ENCODE measurements at regions not wholly inside any gene's neighbourhood (a gene's known extent, or its start where the extent isn't known, plus 50 kb on each side); places are given as distances from the start of the nearest gene placed in this dataset.

DNA sequence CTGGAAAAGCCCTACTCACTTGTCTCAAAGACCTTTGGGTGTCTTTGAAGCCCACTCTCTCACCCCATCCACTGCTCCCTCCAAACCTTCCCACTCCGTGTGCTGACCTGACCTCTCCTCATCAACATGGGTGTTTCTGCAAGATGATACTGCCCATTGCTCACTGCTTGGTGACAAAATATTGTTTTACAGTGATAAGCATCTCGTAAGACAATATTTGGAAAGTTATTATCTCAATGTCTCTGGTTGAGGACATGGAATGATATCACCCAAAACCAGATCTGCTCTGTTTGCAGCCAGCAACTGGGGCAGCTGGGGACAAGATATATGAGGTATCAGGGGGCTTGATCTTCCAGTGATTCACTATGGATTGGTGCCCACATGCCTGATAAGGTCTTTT is 195.8 kb downstream of the SALL1 start:
- no peak for DNase-seq
- Histone ChIP-seq H3K27me3 (ENCODE audit: low read depth) (peaks cover 33% of the 10 kb centered on the region), H3K9me3 (replicated peaks) (no peaks in the 10 kb centered on the region), H3K36me3 (no peaks in the 10 kb centered on the region), H3K4me3 (no peak overlapping the region), H3K27ac (replicated peaks) (no peak overlapping the region), H3K4me1 (no peaks in the 10 kb centered on the region)
- intact Hi-C loops (cut with micrococcal nuclease) = no loop called here
- TF ChIP-seq, protein P1, sequence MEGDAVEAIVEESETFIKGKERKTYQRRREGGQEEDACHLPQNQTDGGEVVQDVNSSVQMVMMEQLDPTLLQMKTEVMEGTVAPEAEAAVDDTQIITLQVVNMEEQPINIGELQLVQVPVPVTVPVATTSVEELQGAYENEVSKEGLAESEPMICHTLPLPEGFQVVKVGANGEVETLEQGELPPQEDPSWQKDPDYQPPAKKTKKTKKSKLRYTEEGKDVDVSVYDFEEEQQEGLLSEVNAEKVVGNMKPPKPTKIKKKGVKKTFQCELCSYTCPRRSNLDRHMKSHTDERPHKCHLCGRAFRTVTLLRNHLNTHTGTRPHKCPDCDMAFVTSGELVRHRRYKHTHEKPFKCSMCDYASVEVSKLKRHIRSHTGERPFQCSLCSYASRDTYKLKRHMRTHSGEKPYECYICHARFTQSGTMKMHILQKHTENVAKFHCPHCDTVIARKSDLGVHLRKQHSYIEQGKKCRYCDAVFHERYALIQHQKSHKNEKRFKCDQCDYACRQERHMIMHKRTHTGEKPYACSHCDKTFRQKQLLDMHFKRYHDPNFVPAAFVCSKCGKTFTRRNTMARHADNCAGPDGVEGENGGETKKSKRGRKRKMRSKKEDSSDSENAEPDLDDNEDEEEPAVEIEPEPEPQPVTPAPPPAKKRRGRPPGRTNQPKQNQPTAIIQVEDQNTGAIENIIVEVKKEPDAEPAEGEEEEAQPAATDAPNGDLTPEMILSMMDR (IDR thresholded peaks at IDR 0.05; ENCODE audit: borderline replicate concordance) = no peak

DNA sequence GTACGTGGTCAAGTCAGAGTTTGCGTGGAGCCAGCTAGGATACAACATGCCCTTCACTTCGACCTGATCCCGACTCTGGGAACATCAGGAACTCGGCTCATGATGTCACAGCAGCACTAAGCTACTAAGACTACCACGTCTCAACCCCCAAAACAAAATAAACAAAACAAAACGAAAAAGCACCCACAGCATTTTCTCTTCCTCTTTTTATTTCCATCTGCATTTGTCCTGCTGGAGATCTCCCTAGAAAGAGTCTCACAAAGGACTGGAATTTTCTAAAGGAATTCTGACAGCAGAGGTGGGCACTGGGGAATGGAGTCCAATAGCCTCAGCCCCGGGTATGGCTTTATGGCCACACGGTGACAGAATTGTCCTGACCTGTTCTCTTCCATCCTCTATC is 196.6 kb downstream of the SALL1 start:
- no peak for DNase-seq
- no peaks in the 10 kb centered on the region for H3K36me3 ChIP-seq
- peaks cover 39% of the 10 kb centered on the region for H3K27me3 ChIP-seq (ENCODE audit: low read depth)
- no peak overlapping the region for H3K27ac ChIP-seq (replicated peaks)
- TF ChIP-seq, protein P1 (IDR thresholded peaks at IDR 0.05; ENCODE audit: borderline replicate concordance) = no peak
- H3K9me3 ChIP-seq (replicated peaks) = no peaks in the 10 kb centered on the region
- no peak overlapping the region for H3K4me3 ChIP-seq
- intact Hi-C loops (cut with micrococcal nuclease) = no loop called here
- no peaks in the 10 kb centered on the region for H3K4me1 ChIP-seq

GRCh38 chr16:50953290-50953689 is 197.8 kb downstream of the SALL1 start:
- no peak for DNase-seq
- H3K4me1 ChIP-seq = no peaks in the 10 kb centered on the region
- no peak overlapping the region for H3K4me3 ChIP-seq
- peaks cover 30% of the 10 kb centered on the region for H3K27me3 ChIP-seq (ENCODE audit: low read depth)
- no peak overlapping the region for H3K27ac ChIP-seq (replicated peaks)
- intact Hi-C loops (cut with micrococcal nuclease) = no loop called here
- no peaks in the 10 kb centered on the region for H3K36me3 ChIP-seq
- no peaks in the 10 kb centered on the region for H3K9me3 ChIP-seq (replicated peaks)
- TF ChIP-seq, protein P1 (IDR thresholded peaks at IDR 0.05; ENCODE audit: borderline replicate concordance) = no peak

DNA sequence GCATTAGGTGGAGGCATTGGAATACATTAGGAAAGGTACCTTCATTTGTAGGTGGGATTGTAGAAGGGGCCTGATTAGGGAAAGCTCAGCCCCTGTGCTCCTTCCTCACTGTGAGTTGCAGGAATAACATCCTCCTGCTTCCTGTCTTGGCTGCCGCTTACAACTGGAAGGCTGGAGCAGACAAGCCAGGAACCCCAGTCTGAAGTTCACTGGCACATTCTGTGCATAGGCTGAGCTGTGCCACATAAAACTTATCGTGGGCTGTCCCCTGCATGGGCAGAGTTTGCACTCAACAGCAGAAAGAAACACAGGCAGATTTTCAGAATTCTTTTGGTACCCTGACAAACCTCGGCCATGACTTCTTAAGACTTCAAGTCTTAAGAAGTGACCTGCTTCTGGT is 200.1 kb downstream of the SALL1 start:
- peaks cover 19% of the 10 kb centered on the region for H3K27me3 ChIP-seq (ENCODE audit: low read depth)
- intact Hi-C loops (cut with micrococcal nuclease) = no loop called here
- no peak overlapping the region for H3K27ac ChIP-seq (replicated peaks)

DNA sequence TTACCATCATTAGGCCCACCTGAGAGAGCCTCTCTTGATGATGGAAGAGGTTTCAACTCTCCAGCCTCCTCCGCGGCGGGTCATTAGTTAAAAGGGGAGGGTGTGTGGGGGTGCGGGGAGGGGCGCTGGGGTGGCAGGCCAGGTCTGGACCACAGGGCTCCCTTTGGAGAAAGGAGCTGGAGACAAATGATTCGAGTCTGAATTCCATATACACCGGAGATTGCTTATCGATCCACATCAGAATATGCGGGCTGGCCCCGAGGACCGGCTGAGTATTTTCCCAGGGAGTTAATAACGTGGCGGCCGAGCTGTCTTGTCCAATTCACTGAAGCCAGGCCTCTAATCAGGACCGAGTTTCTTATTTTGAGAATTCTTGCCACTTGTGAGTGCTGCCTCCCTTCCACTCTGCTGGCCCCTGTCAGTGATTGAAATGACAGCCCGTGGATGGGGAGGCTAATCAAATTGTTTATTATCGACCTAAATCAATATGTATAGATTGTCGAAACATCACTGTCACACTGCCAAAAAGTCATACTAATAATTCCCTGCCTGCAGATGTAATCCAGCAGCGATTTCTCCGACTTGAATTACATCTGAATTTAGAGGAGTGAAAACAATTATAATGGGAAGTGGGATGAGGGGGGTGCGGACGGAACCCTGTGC is 202.7 kb downstream of the SALL1 start:
- H3K27ac ChIP-seq (replicated peaks) = no peak overlapping the region
- intact Hi-C loops (cut with micrococcal nuclease) = no loop called here
- H3K27me3 ChIP-seq (ENCODE audit: low read depth) = peaks cover 13% of the 10 kb centered on the region
- no peaks in the 10 kb centered on the region for H3K4me1 ChIP-seq
- H3K4me3 ChIP-seq = no peak overlapping the region
- H3K9me3 ChIP-seq (replicated peaks) = no peaks in the 10 kb centered on the region
- TF ChIP-seq, protein P1 (IDR thresholded peaks at IDR 0.05; ENCODE audit: borderline replicate concordance) = no peak
- no peak for DNase-seq
- H3K36me3 ChIP-seq = no peaks in the 10 kb centered on the region

More for the DNA sequence above, 200.1 kb downstream of the SALL1 start:
- no peak overlapping the region for H3K4me3 ChIP-seq
- no peaks in the 10 kb centered on the region for H3K9me3 ChIP-seq (replicated peaks)
- H3K36me3 ChIP-seq = no peaks in the 10 kb centered on the region
- TF ChIP-seq, protein P1 (IDR thresholded peaks at IDR 0.05; ENCODE audit: borderline replicate concordance) = no peak
- no peaks in the 10 kb centered on the region for H3K4me1 ChIP-seq
- DNase-seq = no peak

Data from left ventricle myocardium inferior (tissue), 1 donor.